Fibroblast of the aortic adventitia (primary cell): ENCODE measurements at regions not wholly inside any gene's neighbourhood (a gene's known extent, or its start where the extent isn't known, plus 50 kb on each side); places are given as distances from the start of the nearest gene placed in this dataset.

Experiments used
- DNase-seq: peaks from one replicate; pipeline ENCODE4 v3.0.0-alpha.2; 2010; ENCODE audit warnings: low read depth
- H3K4me3 ChIP-seq: 2 replicates; pipeline ENCODE4 v1.5.1; 2011; ENCODE audit warnings: low read depth, mild to moderate bottlenecking, control low read depth, low read length, moderate library complexity
- TF ChIP-seq, protein P1 (sequence below): IDR thresholded peaks from 2 replicates; pipeline ENCODE4 v1.5.1; 2011; ENCODE audit warnings: mild to moderate bottlenecking, low read length, control low read depth, inconsistent platforms; ENCODE audit not compliant: insufficient read depth

DNA sequence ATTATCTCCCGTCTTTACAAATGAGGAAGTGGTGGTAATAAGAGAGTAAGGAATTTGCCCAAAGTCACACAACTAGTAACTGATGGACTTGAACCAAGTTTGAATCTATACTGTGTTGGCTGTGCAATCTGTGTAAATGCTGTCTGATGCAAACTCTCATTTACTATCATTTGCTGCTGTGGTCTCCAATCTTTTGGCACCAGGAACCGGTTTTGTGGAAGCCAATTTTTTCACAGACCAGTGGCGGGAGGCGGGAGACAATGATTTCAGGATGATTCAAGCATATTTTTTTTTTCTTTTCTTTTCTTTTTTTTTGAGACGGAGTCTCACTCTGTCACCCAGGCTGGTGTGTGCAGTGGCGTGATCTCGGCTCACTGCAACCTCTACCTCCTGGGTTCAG lies 450.0 kb upstream of the FZD8 start:
- no peak overlapping the region for H3K4me3 ChIP-seq
- no peak for DNase-seq
- TF ChIP-seq, protein P1, sequence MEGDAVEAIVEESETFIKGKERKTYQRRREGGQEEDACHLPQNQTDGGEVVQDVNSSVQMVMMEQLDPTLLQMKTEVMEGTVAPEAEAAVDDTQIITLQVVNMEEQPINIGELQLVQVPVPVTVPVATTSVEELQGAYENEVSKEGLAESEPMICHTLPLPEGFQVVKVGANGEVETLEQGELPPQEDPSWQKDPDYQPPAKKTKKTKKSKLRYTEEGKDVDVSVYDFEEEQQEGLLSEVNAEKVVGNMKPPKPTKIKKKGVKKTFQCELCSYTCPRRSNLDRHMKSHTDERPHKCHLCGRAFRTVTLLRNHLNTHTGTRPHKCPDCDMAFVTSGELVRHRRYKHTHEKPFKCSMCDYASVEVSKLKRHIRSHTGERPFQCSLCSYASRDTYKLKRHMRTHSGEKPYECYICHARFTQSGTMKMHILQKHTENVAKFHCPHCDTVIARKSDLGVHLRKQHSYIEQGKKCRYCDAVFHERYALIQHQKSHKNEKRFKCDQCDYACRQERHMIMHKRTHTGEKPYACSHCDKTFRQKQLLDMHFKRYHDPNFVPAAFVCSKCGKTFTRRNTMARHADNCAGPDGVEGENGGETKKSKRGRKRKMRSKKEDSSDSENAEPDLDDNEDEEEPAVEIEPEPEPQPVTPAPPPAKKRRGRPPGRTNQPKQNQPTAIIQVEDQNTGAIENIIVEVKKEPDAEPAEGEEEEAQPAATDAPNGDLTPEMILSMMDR: no peak

DNA sequence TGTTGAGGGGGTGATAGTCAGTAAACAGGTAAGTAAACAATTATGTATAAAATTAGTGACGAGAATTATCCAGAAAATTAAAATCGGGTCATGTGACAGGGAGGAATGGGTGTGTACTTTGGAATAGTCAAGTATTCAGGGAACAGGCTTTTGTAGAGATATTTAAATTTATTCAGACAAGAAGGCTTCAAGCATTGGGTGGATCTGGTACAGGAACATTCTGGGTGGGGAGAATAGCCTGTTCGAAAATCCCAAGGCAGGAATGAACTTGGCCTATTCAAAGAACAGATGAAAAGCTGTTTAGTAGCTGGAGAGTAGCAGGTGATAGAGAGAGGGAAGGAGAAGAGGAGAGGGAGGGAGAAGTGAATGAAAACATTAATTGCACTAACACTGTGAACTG lies 448.9 kb upstream of the FZD8 start:
- TF ChIP-seq, protein P1: no peak
- DNase-seq: no peak
- no peak overlapping the region for H3K4me3 ChIP-seq

DNA sequence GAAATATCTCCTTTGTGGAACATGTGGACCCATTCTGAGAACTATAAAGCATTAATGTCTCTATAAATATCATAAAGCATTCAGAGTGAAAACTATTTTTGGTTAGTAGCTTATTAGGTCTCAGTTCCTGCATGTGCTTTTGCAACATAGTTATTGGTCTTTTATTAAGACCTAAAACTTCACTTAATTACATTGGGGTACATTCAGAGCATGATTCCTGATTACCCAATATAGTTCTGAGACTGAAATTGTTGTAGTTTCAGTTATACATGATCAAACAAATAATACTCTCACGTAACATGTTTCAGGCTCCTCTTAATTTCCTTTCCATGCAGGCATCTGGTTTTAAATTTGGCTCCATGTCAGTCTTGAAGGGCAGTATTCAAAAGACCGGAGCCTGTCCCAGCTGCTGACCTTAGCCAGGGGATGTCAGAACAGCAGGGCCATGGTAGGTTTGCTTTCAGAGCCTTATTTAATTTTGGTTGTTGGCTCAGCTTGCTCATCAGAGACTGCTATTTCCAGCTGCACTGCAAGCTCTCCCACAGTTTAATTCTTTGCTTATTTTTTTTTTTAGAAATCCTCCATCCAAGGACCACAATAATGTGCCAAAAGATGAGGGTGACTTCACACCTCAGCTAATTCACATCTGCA lies 447.8 kb upstream of the FZD8 start:
- DNase-seq: no peak
- H3K4me3 ChIP-seq: no peak overlapping the region
- TF ChIP-seq, protein P1: no peak

DNA sequence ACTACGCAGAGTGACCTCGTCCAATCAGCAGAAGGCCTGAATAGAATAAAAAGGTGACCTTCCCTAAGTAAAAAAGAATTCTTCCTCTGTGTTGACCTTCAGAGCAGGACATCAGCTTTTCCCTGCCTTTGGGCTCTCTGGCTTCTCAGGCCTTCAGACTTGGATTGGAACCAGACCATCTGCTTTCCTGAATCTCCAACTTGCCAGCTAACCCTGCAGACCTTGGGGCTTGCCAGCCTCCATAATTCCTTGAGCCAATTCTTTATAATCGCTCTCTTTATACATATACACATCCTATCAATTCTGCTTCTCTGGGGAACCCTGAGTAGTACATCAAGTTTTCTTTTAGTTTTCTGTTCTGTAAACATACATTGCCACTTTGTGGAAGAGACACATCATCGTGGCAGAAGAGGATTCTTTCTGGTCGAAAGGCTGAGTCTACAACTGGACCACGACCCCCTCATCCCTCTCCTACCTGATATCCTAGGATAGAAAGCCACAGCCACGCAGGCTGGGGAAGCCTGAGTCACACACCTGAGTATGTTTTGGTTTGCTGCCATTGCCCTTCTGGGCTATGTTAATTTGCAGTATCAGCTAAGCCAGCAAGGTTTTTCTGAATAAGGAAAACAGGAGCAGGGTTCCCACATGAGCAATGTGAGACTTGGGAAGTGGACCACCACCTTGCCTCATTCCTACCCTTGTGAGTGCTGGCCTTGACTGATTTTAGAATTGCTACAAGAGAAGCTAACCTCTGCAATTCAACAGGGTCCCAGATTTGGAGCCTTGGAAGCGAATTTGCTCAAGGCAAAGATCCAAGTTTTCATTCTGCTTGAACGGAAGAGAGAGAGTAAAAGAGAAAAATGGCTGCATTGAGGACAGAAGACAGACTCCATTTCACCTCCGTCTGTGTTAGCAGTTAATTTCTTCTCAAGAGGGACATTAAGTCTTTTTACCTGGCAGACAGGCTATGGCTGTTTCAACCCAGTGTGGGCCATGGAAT lies 445.2 kb upstream of the FZD8 start:
- DNase-seq: no peak
- TF ChIP-seq, protein P1: no peak
- no peak overlapping the region for H3K4me3 ChIP-seq

DNA sequence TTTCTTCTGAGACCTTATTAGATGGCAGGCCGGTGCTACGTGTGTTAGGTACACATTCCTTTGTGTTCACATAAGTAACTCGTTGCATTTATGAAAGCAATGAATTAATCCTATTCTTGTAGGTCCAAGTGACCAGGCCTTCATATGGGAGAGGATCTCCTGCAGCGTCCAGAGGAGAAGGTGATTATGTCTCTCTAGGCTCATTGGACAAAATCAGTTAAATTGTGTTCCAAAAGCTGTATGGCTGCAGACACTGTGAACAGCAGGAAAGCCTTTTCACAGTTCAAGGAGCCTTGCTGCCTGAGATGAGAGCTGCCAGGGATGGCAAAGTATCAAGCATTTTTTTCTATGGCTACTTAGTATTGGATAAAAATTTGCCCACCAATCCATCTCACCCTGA lies 433.1 kb upstream of the FZD8 start:
- H3K4me3 ChIP-seq: no peak overlapping the region
- TF ChIP-seq, protein P1: no peak
- no peak for DNase-seq

DNA sequence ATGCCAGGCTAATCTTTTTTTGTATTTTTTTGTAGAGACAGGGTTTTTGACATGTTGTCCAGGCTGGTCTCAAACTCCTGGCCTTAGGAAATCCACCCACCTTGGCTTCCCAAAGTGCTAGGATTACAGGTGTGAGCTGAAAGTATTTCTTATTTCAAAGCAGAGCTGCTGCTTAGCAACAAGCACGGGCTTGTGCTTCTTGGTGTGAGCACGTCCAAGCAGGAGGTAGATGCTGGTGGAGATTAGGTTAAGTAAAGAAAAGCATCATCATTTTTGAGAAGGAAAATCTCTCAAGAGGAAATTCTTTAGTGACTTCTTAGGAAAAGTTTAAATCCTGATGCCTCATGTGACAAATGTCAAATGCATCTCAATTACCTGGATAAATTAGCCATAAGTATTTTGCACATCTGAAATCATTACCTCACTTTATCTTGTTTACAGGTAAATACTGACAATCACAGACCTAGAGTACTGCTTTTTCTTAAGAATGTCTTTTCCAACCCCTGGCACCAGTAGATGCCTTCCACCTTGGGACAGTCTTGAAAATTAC lies 431.8 kb upstream of the FZD8 start:
- no peak for DNase-seq

More for the DNA sequence above, 431.8 kb upstream of the FZD8 start:
- TF ChIP-seq, protein P1: no peak
- no peak overlapping the region for H3K4me3 ChIP-seq
